ENCODE measurements at regions not wholly inside any gene's neighbourhood (a gene's known extent, or its start where the extent isn't known, plus 50 kb on each side); places are given as distances from the start of the nearest gene placed in this dataset.

GRCh38 chr1:220330265-220330664, 58.0 kb upstream of the RAB3GAP2 start:
- Histone ChIP-seq H3K36me3 (replicated peaks; ENCODE audit: low read depth, low read length) (no peaks in the 10 kb centered on the region), H3K4me2 (ENCODE audit: low read length) (no peak overlapping the region), H3K4me1 (ENCODE audit: low read length) (0 out of 2 replicates have a peak, but pooled peaks cover 4% of the 10 kb centered on the region), H3K27ac (ENCODE audit: low read length) (no peak overlapping the region), H2AFZ (ENCODE audit: low read depth, low read length) (no peak overlapping the region), H4K20me1 (ENCODE audit: insufficient read depth, low read length) (no peaks in the 10 kb centered on the region), H3K4me3 (ENCODE audit: low read length) (no peak overlapping the region), H3K79me2 (ENCODE audit: low read length) (no peaks in the 10 kb centered on the region), H3K9ac (ENCODE audit: low read length) (no peak overlapping the region), H3K27me3 (ENCODE audit: low read depth, low read length) (no peaks in the 10 kb centered on the region), H3K9me3 (ENCODE audit: insufficient read depth, low read length) (no peaks in the 10 kb centered on the region)
- no peak for TF ChIP-seq CTCF (IDR thresholded peaks at IDR 0.05; ENCODE audit: low read depth, low read length)
- TF ChIP-seq EZH2phosphoT487 (IDR thresholded peaks at IDR 0.05; ENCODE audit: low read depth), result no peak

GRCh38 chr1:220327106-220327505, 54.9 kb upstream of the RAB3GAP2 start:
- H3K9me3 ChIP-seq (ENCODE audit: insufficient read depth, low read length), result no peaks in the 10 kb centered on the region
- H3K36me3 ChIP-seq (replicated peaks; ENCODE audit: low read depth, low read length), result no peaks in the 10 kb centered on the region
- H3K27ac ChIP-seq (ENCODE audit: low read length), result no peak overlapping the region
- no peak overlapping the region for H2AFZ ChIP-seq (ENCODE audit: low read depth, low read length)
- H3K4me1 ChIP-seq (ENCODE audit: low read length), result peaks cover 8% of the 10 kb centered on the region
- H3K4me3 ChIP-seq (ENCODE audit: low read length), result no peak overlapping the region
- H3K79me2 ChIP-seq (ENCODE audit: low read length), result no peaks in the 10 kb centered on the region
- H3K27me3 ChIP-seq (ENCODE audit: low read depth, low read length), result no peaks in the 10 kb centered on the region
- no peaks in the 10 kb centered on the region for H4K20me1 ChIP-seq (ENCODE audit: insufficient read depth, low read length)
- H3K9ac ChIP-seq (ENCODE audit: low read length), result no peak overlapping the region
- no peak overlapping the region for H3K4me2 ChIP-seq (ENCODE audit: low read length)
- TF ChIP-seq EZH2phosphoT487 (IDR thresholded peaks at IDR 0.05; ENCODE audit: low read depth) (no peak), CTCF (IDR thresholded peaks at IDR 0.05; ENCODE audit: low read depth, low read length) (no peak)

- Histone ChIP-seq H3K79me2 (ENCODE audit: low read length) (no peaks in the 10 kb centered on the region), H3K4me3 (ENCODE audit: low read length) (no peak overlapping the region), H3K36me3 (replicated peaks; ENCODE audit: low read depth, low read length) (no peaks in the 10 kb centered on the region), H3K9me3 (ENCODE audit: insufficient read depth, low read length) (no peaks in the 10 kb centered on the region), H3K27me3 (ENCODE audit: low read depth, low read length) (no peaks in the 10 kb centered on the region), H3K9ac (ENCODE audit: low read length) (no peak overlapping the region), H4K20me1 (ENCODE audit: insufficient read depth, low read length) (no peaks in the 10 kb centered on the region), H3K4me2 (ENCODE audit: low read length) (no peak overlapping the region), H2AFZ (ENCODE audit: low read depth, low read length) (no peak overlapping the region), H3K4me1 (ENCODE audit: low read length) (peaks cover 8% of the 10 kb centered on the region), H3K27ac (ENCODE audit: low read length) (no peak overlapping the region)
- TF ChIP-seq EZH2phosphoT487 (IDR thresholded peaks at IDR 0.05; ENCODE audit: low read depth) (no peak), CTCF (IDR thresholded peaks at IDR 0.05; ENCODE audit: low read depth, low read length) (no peak)
Observed at GRCh38 chr1:220326578-220326977, 54.3 kb upstream of the RAB3GAP2 start.

GRCh38 chr1:220325306-220325995, 53.2 kb upstream of the RAB3GAP2 start:
- no peak overlapping the region for H3K9ac ChIP-seq (ENCODE audit: low read length)
- no peak overlapping the region for H2AFZ ChIP-seq (ENCODE audit: low read depth, low read length)
- H3K27ac ChIP-seq (ENCODE audit: low read length), result no peak overlapping the region
- H3K79me2 ChIP-seq (ENCODE audit: low read length), result no peaks in the 10 kb centered on the region
- H3K9me3 ChIP-seq (ENCODE audit: insufficient read depth, low read length), result no peaks in the 10 kb centered on the region
- H3K4me1 ChIP-seq (ENCODE audit: low read length), result peaks cover 8% of the 10 kb centered on the region
- no peak overlapping the region for H3K4me2 ChIP-seq (ENCODE audit: low read length)
- no peaks in the 10 kb centered on the region for H4K20me1 ChIP-seq (ENCODE audit: insufficient read depth, low read length)
- H3K4me3 ChIP-seq (ENCODE audit: low read length), result no peak overlapping the region
- TF ChIP-seq EZH2phosphoT487 (IDR thresholded peaks at IDR 0.05; ENCODE audit: low read depth) (no peak), CTCF (IDR thresholded peaks at IDR 0.05; ENCODE audit: low read depth, low read length) (no peak)
- H3K36me3 ChIP-seq (replicated peaks; ENCODE audit: low read depth, low read length), result no peaks in the 10 kb centered on the region
- H3K27me3 ChIP-seq (ENCODE audit: low read depth, low read length), result no peaks in the 10 kb centered on the region

Data from OCI-LY3 (cell line).